Ishikawa (cell line): ENCODE measurements at regions not wholly inside any gene's neighbourhood (a gene's known extent, or its start where the extent isn't known, plus 50 kb on each side); places are given as distances from the start of the nearest gene placed in this dataset.

Source experiments
- CEBPB ChIP-seq: IDR thresholded peaks from 2 replicates; pipeline ENCODE4 v1.6.1; 2012
- EGR1 ChIP-seq: IDR thresholded peaks from 2 replicates; pipeline ENCODE4 v1.6.1; 2012
- FOXM1 ChIP-seq: IDR thresholded peaks from 2 replicates; pipeline ENCODE4 v1.6.1; 2012; ENCODE audit warnings: low read depth, borderline replicate concordance
- NFIC ChIP-seq: IDR thresholded peaks from 2 replicates; pipeline ENCODE4 v1.6.1; 2012
- RAD21 ChIP-seq: IDR thresholded peaks from 2 replicates; pipeline ENCODE4 v1.6.1; 2012; ENCODE audit warnings: low read depth
- TAF1 ChIP-seq: IDR thresholded peaks from 2 replicates; pipeline ENCODE4 v1.6.1; 2012; ENCODE audit warnings: low read depth, mild to moderate bottlenecking
- TCF12 ChIP-seq: IDR thresholded peaks from 2 replicates; pipeline ENCODE4 v1.6.1; 2012; ENCODE audit warnings: low read depth
- TEAD4 ChIP-seq: IDR thresholded peaks from 2 replicates; pipeline ENCODE4 v1.6.1; 2012
- YY1 ChIP-seq: IDR thresholded peaks from 2 replicates; pipeline ENCODE4 v1.6.1; 2012; ENCODE audit warnings: low read depth

- TF ChIP-seq YY1 (no peak), CEBPB (no peak), FOXM1 (no peak), TCF12 (no peak), RAD21 (no peak), TEAD4 (no peak), NFIC (no peak), EGR1 (no peak), TAF1 (no peak)
Measured at GRCh38 chr3:102255736-102256135, 179.1 kb upstream of the ZPLD1 start.
